Neural progenitor cell (in vitro differentiated cells): ENCODE measurements at regions not wholly inside any gene's neighbourhood (a gene's known extent, or its start where the extent isn't known, plus 50 kb on each side); places are given as distances from the start of the nearest gene placed in this dataset.

Experiments used
- EZH2 ChIP-seq: fragments of 200-600 bp; sonication (generic); IDR thresholded peaks from 2 replicates; pipeline ENCODE4 v1.6.1; 2017; ENCODE audit warnings: antibody characterized with exemption, mild to moderate bottlenecking, moderate library complexity
- EZH2phosphoT487 ChIP-seq: fragments of 200-600 bp; sonication (generic); IDR thresholded peaks from 2 replicates; pipeline ENCODE4 v1.6.1; 2017; ENCODE audit warnings: antibody characterized with exemption
- TF ChIP-seq, protein P1 (sequence below): fragments of 200-600 bp; sonication (generic); IDR thresholded peaks from 2 replicates; pipeline ENCODE4 v1.5.1; 2017; ENCODE audit warnings: antibody characterized with exemption, mild to moderate bottlenecking

DNA sequence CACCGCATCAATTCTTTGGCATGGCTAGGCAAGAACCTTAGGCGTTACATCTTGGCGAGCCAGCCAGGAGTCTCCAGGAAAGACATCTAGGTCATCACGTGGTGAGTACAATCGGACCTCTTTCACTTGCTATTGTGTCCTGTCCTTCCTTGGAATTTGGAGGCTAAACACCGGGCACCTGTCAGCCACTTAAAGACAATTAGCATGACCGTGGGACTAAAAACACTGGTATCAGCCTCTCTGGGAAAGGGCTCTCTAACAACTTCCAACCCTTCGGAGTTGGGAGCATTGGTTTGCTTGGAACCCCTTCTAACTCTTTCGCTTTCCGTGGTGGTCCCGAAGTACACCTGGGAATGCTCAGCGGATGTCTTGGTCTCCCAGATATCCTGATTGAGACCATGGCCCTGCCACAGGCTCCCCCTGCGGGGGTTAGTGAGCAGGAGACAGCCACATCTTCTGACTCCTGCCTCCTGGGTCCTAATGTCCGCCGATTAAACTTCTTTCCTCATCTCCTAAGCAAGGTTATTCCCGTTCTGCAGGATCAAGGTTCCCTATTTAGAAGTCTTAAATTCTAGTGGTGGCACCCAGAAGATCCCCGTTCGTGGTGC, 971.7 kb downstream of the FSCB start:
- TF ChIP-seq, protein P1, sequence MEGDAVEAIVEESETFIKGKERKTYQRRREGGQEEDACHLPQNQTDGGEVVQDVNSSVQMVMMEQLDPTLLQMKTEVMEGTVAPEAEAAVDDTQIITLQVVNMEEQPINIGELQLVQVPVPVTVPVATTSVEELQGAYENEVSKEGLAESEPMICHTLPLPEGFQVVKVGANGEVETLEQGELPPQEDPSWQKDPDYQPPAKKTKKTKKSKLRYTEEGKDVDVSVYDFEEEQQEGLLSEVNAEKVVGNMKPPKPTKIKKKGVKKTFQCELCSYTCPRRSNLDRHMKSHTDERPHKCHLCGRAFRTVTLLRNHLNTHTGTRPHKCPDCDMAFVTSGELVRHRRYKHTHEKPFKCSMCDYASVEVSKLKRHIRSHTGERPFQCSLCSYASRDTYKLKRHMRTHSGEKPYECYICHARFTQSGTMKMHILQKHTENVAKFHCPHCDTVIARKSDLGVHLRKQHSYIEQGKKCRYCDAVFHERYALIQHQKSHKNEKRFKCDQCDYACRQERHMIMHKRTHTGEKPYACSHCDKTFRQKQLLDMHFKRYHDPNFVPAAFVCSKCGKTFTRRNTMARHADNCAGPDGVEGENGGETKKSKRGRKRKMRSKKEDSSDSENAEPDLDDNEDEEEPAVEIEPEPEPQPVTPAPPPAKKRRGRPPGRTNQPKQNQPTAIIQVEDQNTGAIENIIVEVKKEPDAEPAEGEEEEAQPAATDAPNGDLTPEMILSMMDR = no peak
- no peak for TF ChIP-seq EZH2
- no peak for TF ChIP-seq EZH2phosphoT487
